Fibroblast of villous mesenchyme (primary cell): ENCODE measurements at regions not wholly inside any gene's neighbourhood (a gene's known extent, or its start where the extent isn't known, plus 50 kb on each side); places are given as distances from the start of the nearest gene placed in this dataset.

Experiments
- DNase-seq: peaks from one replicate; pipeline ENCODE4 v3.0.0-alpha.2; 2010; ENCODE audit warnings: low read depth
- H3K4me3 ChIP-seq: 2 replicates; pipeline ENCODE4 v1.5.1; 2011; ENCODE audit warnings: low read depth, mild to moderate bottlenecking, low read length
- CTCF ChIP-seq: IDR thresholded peaks from 2 replicates; pipeline ENCODE4 v1.5.1; 2012; ENCODE audit warnings: low read depth, mild to moderate bottlenecking, low read length; ENCODE audit not compliant: insufficient read depth

GRCh38 chr2:226136739-226137138 is 662.9 kb downstream of the IRS1 start:
- DNase-seq, result no peak
- no peak overlapping the region for H3K4me3 ChIP-seq
- no peak for TF ChIP-seq CTCF

DNA sequence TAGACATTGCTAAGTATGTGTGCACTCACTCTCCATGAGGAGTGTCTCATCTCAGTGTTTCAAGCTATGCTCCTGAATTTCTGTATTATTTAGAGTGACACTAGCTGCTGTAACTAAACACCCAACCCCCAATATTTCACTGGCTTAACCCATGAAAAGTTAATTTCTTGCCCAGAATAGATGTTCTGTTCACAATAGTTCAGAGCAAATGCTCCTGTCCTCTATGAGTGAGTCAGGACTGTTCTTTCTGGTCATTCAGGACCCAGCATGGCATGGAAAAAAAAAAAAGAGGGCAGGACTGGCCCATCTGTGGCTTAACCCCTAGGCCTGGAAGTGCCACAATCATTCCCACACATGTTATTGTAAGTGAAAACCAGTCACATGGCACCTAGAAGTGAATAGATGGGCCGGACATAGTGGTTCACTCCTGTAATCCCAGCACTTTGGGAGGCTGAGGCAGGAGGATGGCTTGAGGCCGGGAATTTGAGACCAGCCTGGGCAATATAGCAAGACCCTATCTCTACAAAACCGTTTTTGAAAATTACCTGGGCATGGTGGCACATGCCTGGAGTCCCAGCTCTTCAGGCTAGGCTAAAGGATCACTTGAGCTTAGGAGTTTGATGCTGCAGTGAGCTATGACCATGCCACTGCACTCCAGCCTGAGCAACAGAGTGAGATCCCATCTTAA is 663.6 kb downstream of the IRS1 start:
- no peak for TF ChIP-seq CTCF
- no peak overlapping the region for H3K4me3 ChIP-seq
- no peak for DNase-seq

- no peak overlapping the region for H3K4me3 ChIP-seq
- no peak for DNase-seq
- TF ChIP-seq CTCF, result no peak
Measured at GRCh38 chr2:226132323-226133215, 667.1 kb downstream of the IRS1 start.

DNA sequence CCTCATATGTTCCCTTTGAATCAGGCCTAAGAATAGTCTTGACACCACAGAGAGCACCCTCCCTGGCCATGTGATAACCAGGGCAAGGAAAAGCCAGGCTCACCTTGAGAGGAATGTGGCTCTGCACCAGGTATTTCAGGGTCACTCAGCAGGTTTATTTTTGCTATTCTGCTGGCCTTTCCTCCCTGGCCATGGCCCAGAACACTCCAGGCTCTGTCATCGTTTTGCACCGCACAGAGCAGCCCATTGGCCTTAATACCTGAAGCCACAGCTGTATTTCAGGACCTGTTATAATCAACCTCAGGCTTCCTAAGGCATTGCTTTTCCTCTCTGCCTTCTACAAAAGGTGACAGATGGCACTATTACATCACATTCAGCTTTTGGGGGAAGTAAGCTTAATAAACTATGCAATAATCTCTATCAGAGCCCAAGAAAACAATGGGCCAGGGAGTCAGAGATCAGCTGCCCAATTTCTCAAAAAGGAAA is 668.3 kb downstream of the IRS1 start:
- no peak for TF ChIP-seq CTCF
- no peak for DNase-seq
- H3K4me3 ChIP-seq, result no peak overlapping the region

DNA sequence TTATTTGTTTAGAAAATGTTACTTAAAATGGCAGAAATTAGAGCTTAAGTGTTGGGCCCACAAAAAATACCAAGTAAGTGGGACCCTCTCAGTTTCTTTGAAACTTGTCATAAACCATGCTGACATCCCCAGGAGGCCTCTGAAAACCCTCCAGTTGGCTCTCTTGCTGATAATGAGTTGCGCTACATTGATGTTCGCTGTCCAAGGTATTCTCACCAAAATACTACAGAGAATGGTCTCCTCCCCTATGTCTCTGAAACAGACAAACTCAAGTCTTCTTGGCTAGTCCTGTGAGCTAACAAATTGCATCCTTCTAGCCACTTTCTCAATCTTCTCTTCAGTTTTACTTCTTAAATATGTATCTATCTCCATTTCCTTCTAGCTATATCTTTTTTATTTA is 669.4 kb downstream of the IRS1 start:
- TF ChIP-seq CTCF, result no peak
- no peak overlapping the region for H3K4me3 ChIP-seq
- DNase-seq, result peak; percentile 29

DNA sequence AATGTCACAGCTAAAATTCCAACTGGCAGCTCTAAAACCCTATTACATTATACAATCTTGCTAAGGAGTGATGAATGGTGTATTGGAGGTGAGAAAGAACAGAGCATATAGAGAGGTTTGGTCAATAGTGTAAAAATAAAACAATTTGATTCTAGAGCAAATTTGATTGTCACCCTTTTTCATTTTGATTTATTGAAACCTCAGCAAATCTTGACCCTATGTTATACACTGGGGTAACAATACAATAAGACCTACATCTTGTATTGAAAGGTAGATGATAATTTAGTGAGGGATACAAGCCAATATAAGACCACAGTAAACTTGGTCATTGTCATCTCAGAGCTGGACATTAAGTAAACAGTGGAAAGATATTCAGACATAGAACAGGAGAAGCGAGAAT is 671.9 kb downstream of the IRS1 start:
- no peak for TF ChIP-seq CTCF
- DNase-seq, result no peak
- H3K4me3 ChIP-seq, result no peak overlapping the region
